ENCODE measurements at regions not wholly inside any gene's neighbourhood (a gene's known extent, or its start where the extent isn't known, plus 50 kb on each side); places are given as distances from the start of the nearest gene placed in this dataset.

GRCh38 chr15:46703020-46703861 is 1014.1 kb upstream of the SEMA6D start:
- H3K9me3 ChIP-seq (ENCODE audit: control insufficient read depth, low read length, poor library complexity, severe bottlenecking), result no peaks in the 10 kb centered on the region
- DNase-seq, result no peak
- no peak for ATAC-seq
- Mint-ChIP-seq H3K4me1 (no peaks in the 10 kb centered on the region), H3K27me3 (no peaks in the 10 kb centered on the region), H3K36me3 (ENCODE audit: low read depth) (no peaks in the 10 kb centered on the region), H3K4me3 (no peak overlapping the region), H3K27ac (no peak overlapping the region)

DNA sequence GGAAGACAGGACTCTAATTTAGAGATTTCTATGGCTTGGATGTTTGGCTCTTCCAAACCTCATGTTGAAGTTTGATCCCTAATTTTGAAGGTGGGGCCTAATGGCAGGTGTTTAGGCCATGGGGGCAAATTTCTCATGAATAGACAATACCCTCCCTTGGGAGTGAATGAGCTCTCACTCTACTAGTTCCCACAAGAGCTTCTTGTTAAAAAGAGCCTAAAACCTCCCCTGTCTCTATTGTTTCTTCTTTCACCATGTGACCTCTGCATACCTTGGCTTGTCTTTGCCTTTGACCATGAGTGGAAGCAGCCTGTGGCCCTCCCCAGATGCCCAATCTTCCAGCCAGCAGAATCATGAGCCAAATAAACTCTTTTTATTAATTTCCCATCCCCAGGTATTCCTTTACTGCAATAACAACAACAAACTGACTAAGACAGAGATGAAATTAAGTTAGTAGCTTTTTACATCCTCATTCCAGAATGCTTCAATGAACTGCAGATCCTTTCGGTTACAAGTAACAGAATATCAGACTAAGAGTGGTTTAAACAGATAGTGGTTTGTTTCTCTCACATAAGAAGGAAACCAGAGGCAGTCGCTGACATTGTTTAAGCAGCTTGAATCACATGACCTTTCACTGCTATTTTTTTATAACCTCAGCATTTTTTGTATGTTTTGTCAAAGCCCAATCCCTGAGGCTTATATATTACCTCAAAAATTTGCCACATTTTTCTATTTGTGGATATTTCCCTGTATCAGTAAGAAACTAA is 1013.3 kb upstream of the SEMA6D start:
- Mint-ChIP-seq H3K27me3 (no peaks in the 10 kb centered on the region), H3K4me1 (no peaks in the 10 kb centered on the region), H3K4me3 (no peak overlapping the region), H3K36me3 (ENCODE audit: low read depth) (no peaks in the 10 kb centered on the region), H3K27ac (no peak overlapping the region)
- DNase-seq (no peak), ATAC-seq (no peak)
- no peaks in the 10 kb centered on the region for H3K9me3 ChIP-seq (ENCODE audit: control insufficient read depth, low read length, poor library complexity, severe bottlenecking)

DNA sequence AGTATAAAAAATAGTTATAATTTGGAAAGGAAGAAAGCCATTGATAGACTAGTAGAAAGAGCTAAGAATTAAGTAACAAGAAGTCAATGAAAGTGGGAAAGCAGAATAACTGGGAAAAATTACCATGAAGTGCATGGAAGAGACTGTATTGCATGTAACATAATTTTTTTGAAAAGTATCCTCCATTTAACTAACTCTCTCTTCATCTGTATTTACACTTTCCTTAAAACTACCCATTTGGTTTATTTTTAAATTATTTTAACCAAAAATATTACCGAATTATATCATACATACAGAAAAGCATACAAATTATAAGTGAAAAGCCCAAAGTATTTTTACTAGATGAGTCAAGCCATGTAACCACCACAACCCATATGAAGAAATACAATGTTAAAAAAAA is 1009.9 kb upstream of the SEMA6D start:
- no peaks in the 10 kb centered on the region for H3K9me3 ChIP-seq (ENCODE audit: control insufficient read depth, low read length, poor library complexity, severe bottlenecking)
- Mint-ChIP-seq H3K27me3 (no peaks in the 10 kb centered on the region), H3K27ac (no peak overlapping the region), H3K4me3 (no peak overlapping the region), H3K4me1 (no peaks in the 10 kb centered on the region), H3K36me3 (ENCODE audit: low read depth) (no peaks in the 10 kb centered on the region)
- DNase-seq, result no peak
- no peak for ATAC-seq

- DNase-seq, result no peak
- no peaks in the 10 kb centered on the region for H3K36me3 Mint-ChIP-seq (ENCODE audit: low read depth)
These were observed 1009.1 kb upstream of the SEMA6D start for GRCh38 chr15:46708226-46708625.

GRCh38 chr15:46709460-46710083 is 1007.7 kb upstream of the SEMA6D start:
- H3K9me3 ChIP-seq (ENCODE audit: control insufficient read depth, low read length, poor library complexity, severe bottlenecking), result no peaks in the 10 kb centered on the region
- H3K27ac Mint-ChIP-seq, result no peak overlapping the region
- no peaks in the 10 kb centered on the region for H3K36me3 Mint-ChIP-seq (ENCODE audit: low read depth)
- H3K4me1 Mint-ChIP-seq, result no peaks in the 10 kb centered on the region
- no peak overlapping the region for H3K4me3 Mint-ChIP-seq
- H3K27me3 Mint-ChIP-seq, result no peaks in the 10 kb centered on the region
- DNase-seq (no peak), ATAC-seq (no peak)

More at GRCh38 chr15:46708226-46708625, 1009.1 kb upstream of the SEMA6D start:
- ATAC-seq, result no peak
- Mint-ChIP-seq H3K27me3 (no peaks in the 10 kb centered on the region), H3K4me1 (no peaks in the 10 kb centered on the region), H3K27ac (no peak overlapping the region), H3K4me3 (no peak overlapping the region)
- no peaks in the 10 kb centered on the region for H3K9me3 ChIP-seq (ENCODE audit: control insufficient read depth, low read length, poor library complexity, severe bottlenecking)

- Mint-ChIP-seq H3K27ac (no peak overlapping the region), H3K27me3 (no peaks in the 10 kb centered on the region), H3K4me3 (no peak overlapping the region), H3K4me1 (no peaks in the 10 kb centered on the region), H3K36me3 (ENCODE audit: low read depth) (no peaks in the 10 kb centered on the region)
- H3K9me3 ChIP-seq (ENCODE audit: control insufficient read depth, low read length, poor library complexity, severe bottlenecking), result no peaks in the 10 kb centered on the region
- ATAC-seq (no peak), DNase-seq (no peak)
These were observed 1006.8 kb upstream of the SEMA6D start for GRCh38 chr15:46710401-46710960.

- DNase-seq (no peak), ATAC-seq (no peak)
- H3K9me3 ChIP-seq (ENCODE audit: control insufficient read depth, low read length, poor library complexity, severe bottlenecking), result no peaks in the 10 kb centered on the region
- H3K27me3 Mint-ChIP-seq, result no peaks in the 10 kb centered on the region
- no peaks in the 10 kb centered on the region for H3K4me1 Mint-ChIP-seq
- H3K36me3 Mint-ChIP-seq (ENCODE audit: low read depth), result no peaks in the 10 kb centered on the region
- H3K27ac Mint-ChIP-seq, result no peak overlapping the region
- no peak overlapping the region for H3K4me3 Mint-ChIP-seq
These were observed 1004.3 kb upstream of the SEMA6D start for GRCh38 chr15:46713045-46713444.

- ATAC-seq, result no peak
- no peaks in the 10 kb centered on the region for H3K4me1 Mint-ChIP-seq
- no peak overlapping the region for H3K4me3 Mint-ChIP-seq
- no peaks in the 10 kb centered on the region for H3K27me3 Mint-ChIP-seq
- H3K27ac Mint-ChIP-seq, result no peak overlapping the region
- no peaks in the 10 kb centered on the region for H3K36me3 Mint-ChIP-seq (ENCODE audit: low read depth)
- no peaks in the 10 kb centered on the region for H3K9me3 ChIP-seq (ENCODE audit: control insufficient read depth, low read length, poor library complexity, severe bottlenecking)
- no peak for DNase-seq
These were observed 1002.4 kb upstream of the SEMA6D start for GRCh38 chr15:46714950-46715349.

GRCh38 chr15:46723308-46723707 is 994.0 kb upstream of the SEMA6D start:
- no peaks in the 10 kb centered on the region for H3K36me3 Mint-ChIP-seq (ENCODE audit: low read depth)
- ATAC-seq (no peak), DNase-seq (no peak)
- H3K27ac Mint-ChIP-seq, result no peak overlapping the region
- H3K27me3 Mint-ChIP-seq, result no peaks in the 10 kb centered on the region
- H3K4me1 Mint-ChIP-seq, result no peaks in the 10 kb centered on the region
- no peak overlapping the region for H3K4me3 Mint-ChIP-seq
- peaks cover 3% of the 10 kb centered on the region for H3K9me3 ChIP-seq (ENCODE audit: control insufficient read depth, low read length, poor library complexity, severe bottlenecking)

DNA sequence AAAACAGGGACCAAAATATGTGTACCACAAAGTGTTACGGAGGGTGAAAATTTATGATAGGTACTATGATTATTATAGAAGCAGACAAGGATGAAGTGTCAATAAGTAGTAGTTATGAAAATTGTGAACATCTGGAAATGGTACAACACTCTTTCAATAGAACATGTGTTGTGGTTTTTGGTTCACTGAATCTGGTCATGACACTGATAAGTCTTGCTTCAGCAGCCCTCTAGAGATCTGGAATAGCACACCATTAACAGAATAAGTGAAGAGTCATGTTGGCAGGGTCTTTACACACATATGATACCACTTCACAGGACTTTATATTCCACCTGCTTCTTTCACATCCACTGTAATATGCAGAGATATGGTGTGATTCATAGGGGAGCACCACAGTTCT is 985.2 kb upstream of the SEMA6D start:
- no peaks in the 10 kb centered on the region for H3K4me1 Mint-ChIP-seq
- H3K36me3 Mint-ChIP-seq (ENCODE audit: low read depth), result no peaks in the 10 kb centered on the region
- H3K4me3 Mint-ChIP-seq, result no peak overlapping the region
- H3K27me3 Mint-ChIP-seq, result no peaks in the 10 kb centered on the region
- H3K27ac Mint-ChIP-seq, result no peak overlapping the region
- ATAC-seq, result no peak
- no peaks in the 10 kb centered on the region for H3K9me3 ChIP-seq (ENCODE audit: control insufficient read depth, low read length, poor library complexity, severe bottlenecking)
- DNase-seq, result no peak

- H3K36me3 Mint-ChIP-seq (ENCODE audit: low read depth), result no peaks in the 10 kb centered on the region
These were observed 982.2 kb upstream of the SEMA6D start for GRCh38 chr15:46735115-46735514.

DNA sequence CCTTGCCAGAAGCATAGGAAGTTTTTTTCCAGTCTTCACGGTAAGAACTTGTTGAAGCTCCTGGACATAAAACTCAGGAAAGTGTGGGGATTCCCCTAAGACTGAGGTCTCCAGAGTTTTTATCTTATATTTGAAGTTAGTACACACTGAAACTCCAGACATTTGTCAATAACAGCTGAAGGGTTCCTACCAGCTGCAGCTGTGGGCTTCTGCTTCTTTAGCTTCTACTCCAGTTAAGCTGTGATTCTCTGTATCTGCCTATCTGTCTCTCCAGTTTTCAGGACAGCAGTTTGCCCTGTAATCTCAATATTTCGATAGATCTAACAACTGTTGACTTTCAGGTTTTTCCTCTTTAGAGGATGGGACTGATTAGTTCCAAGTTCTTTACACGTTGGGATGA is 966.0 kb upstream of the SEMA6D start:
- H3K4me3 Mint-ChIP-seq, result no peak overlapping the region
- no peak overlapping the region for H3K27ac Mint-ChIP-seq
- DNase-seq (no peak), ATAC-seq (no peak)
- no peaks in the 10 kb centered on the region for H3K9me3 ChIP-seq (ENCODE audit: control insufficient read depth, low read length, poor library complexity, severe bottlenecking)
- H3K27me3 Mint-ChIP-seq, result no peaks in the 10 kb centered on the region
- no peaks in the 10 kb centered on the region for H3K36me3 Mint-ChIP-seq (ENCODE audit: low read depth)
- no peaks in the 10 kb centered on the region for H3K4me1 Mint-ChIP-seq

More at GRCh38 chr15:46735115-46735514, 982.2 kb upstream of the SEMA6D start:
- H3K9me3 ChIP-seq (ENCODE audit: control insufficient read depth, low read length, poor library complexity, severe bottlenecking), result no peaks in the 10 kb centered on the region
- H3K27ac Mint-ChIP-seq, result no peak overlapping the region
- no peak overlapping the region for H3K4me3 Mint-ChIP-seq
- DNase-seq (no peak), ATAC-seq (no peak)
- no peaks in the 10 kb centered on the region for H3K27me3 Mint-ChIP-seq
- H3K4me1 Mint-ChIP-seq, result no peaks in the 10 kb centered on the region

DNA sequence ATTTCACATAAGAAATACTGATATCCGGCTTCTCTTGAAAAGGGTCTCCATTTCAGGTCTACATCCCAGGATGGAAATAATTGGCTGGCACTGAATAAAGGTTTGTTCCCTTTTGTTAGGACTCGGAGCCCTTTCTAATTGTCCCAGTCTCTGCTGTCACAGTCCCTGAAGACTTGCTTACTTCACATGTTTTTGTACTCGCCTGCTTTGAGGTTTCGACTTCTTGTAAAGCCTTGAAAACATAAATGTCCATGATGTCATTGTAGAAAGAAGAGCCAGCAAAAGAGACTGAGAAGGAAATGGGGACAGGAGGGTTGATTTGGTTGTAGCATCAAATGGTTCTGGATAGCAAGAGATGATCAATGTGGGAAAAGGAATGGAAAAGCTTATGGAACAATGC is 963.4 kb upstream of the SEMA6D start:
- no peak overlapping the region for H3K4me3 Mint-ChIP-seq
- no peaks in the 10 kb centered on the region for H3K4me1 Mint-ChIP-seq
- H3K36me3 Mint-ChIP-seq (ENCODE audit: low read depth), result no peaks in the 10 kb centered on the region
- ATAC-seq (no peak), DNase-seq (no peak)
- H3K27me3 Mint-ChIP-seq, result no peaks in the 10 kb centered on the region
- H3K9me3 ChIP-seq (ENCODE audit: control insufficient read depth, low read length, poor library complexity, severe bottlenecking), result no peaks in the 10 kb centered on the region
- no peak overlapping the region for H3K27ac Mint-ChIP-seq
